GM19238 (cell line): ENCODE measurements at regions not wholly inside any gene's neighbourhood (a gene's known extent, or its start where the extent isn't known, plus 50 kb on each side); places are given as distances from the start of the nearest gene placed in this dataset.
A peak's percentile ranks its signal among the peaks of the same experiment; 100 is the strongest.

ENCODE experiments used
- DNase-seq: peaks from one replicate; pipeline ENCODE4 v3.0.0; 2011; ENCODE audit warnings: low spot score; ENCODE audit not compliant: insufficient read length

DNA sequence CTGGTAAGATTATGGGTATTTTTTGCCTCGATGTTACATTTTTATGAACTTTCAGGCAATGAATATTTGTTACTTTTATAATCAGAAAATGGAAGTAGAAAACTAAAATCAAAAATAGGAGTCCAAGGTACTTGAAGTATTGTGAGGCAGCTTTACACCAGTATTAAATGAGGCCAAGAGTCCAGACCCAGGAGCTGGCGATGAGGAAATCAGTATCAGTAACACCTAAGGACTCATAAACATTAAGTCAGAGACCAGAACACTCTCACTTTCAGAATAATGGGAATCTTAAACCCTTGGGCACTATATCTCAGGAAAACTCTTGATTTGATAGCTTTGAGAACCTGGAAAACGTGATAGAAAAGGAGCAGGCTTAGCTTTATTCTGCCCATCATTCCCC, 208.8 kb downstream of the GXYLT1 start:
- DNase-seq = no peak

DNA sequence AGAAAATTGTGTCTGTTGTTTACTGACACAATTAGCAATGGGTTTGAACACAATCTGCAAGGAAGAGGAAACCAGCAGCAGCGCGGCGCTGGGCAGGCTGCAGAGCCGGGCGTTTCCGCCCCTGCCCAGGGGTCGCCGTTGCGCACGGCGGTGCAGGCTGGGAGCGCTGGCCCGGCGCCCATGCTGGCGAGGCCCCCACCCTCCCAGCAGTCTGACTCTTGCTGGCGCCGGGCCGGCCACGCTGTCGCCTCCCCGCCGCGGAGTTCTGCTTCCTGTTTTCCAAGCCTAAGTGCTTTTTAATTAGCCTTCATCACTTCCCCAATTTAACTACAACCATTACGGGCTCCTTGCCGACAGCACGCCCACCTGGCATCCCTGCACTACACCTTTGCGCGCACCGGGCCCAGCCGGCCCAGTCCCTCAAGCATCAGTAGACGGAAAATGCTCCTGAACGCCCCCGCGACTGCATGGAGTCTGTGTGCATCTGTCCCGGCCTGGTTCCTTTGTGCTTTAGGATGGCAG, 212.1 kb downstream of the GXYLT1 start:
- peak; percentile 7 for DNase-seq

DNA sequence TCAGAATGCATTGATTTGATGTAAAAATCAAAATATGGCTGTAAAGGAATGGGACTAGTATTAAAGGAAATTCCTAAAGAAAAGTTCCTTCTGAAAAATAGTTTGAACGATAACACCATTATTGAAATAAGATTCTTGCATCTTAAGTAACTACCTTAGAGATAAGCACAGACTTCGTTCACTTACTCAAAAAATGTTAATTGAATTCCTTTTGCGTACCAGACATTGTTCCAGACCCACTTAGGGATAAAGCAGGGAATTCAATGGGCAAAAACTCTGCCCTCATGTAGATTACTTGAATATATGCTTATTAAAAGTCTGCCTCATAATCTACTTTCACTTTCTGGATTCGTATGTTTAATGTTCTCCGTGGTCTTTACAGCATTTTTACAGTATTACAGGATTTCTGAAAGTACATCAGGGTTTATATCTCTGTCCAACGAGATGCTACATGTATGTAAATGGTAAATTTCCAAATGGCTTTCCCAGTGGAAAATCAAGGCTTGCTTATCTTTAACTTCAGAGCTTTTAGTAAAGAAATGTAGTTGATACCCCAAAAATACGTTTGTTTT, 213.7 kb downstream of the GXYLT1 start:
- no peak for DNase-seq

DNA sequence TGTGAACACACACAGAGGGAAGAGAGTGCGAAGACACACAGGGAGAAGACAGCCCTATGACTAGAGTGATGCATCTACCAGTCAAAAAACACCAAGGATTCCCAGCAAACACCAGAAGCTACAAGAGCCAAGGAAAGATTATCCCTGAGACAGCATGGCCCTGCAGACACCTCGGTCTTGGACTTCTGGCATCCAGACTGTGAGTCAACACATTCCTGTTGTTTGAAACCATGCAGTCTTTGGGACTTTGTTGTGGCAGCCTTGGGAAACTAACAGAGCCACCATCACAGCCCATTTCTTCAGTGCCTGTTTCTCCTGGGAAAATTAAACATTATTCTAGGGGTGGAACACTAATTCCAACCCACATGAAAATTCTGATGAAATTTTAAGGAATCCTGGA, 220.6 kb downstream of the GXYLT1 start:
- no peak for DNase-seq

DNA sequence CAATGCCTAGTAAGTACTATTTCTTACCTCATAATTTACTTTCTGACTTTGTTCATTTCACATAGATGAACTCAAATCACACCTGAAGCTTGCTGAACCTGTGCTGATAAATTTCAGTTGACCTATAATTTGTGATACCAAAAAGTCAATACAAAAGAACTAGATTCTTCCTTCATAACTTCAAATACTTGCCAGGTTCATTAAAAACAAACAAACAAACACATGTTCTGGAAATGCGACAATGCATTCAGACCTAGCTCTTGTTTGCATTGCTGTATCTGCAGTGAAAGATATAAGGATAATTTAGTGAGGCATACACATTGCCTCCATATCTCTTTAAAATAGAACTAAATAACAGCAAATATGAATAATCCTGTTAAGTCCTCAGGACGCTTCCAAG, 221.3 kb downstream of the GXYLT1 start:
- DNase-seq = no peak

DNA sequence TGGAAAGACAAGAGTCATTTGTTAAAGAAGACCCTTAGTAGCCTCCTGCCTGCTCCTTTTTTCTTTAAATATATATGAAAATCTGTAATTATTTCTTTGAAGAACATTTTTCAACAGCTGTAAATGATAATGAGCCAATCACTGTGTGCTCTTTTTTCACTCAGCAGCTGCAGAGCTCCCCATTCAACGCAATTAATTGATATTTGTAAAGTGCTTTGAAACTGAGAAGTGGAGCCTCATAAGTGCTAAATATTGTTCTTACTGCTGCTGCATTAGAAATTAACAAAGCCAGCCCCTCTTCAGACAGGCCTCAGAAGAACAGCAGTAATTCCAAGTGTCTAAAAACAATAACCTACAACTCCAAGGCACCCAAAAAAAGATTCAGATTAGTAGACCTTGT, 224.3 kb downstream of the GXYLT1 start:
- no peak for DNase-seq

DNA sequence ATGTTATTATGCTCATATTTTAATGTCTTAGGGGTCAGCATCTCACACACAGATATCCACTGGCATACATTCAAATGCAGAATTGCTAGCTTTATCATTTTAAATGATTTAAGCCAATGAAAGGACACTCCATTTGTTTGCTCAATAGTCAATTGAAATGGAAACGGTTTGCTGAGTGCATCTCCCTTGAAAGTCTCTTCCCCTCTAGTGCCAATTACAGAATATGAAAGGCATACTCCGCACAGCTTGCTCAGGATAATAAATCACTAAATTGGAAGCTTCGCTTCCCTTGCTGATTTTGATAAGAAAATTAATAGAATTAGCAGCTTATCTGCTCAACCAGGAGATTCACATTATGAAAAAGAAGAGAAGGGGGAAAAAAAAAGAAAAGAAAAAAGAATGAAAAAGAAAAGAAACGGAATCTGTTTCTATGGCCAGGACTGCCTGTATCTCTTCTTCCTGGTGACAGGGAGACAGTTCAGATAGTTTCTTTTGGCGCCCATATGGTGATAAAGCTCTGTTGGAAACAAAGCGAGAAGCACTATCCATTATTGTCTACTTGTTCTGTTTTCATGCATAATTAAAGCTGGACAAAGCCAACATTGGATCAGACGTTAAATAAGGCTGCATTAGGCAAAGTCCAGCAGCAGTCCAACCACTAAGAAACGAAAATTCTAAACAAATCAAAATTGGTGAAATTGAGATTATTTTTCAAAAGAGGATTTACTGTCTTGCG, 225.0 kb downstream of the GXYLT1 start:
- DNase-seq = no peak

DNA sequence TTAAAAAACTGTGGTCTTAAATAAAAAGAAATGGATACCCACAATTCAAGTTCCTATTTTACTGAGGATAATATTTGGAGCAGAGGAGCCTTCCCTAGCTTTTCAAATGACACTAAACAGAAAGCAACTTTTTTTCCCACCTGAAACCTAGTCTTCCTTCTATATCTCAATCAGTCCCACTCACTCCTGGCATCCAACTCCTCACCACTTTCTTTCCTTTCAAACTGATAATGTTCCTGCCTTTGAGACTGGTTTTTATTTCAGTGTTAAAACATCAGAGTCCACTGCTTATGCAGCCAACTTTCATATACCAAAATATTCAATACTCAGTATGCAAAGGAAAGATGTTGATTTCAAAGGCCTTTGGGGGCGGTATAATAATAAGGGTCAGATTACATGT, 225.6 kb downstream of the GXYLT1 start:
- no peak for DNase-seq

DNA sequence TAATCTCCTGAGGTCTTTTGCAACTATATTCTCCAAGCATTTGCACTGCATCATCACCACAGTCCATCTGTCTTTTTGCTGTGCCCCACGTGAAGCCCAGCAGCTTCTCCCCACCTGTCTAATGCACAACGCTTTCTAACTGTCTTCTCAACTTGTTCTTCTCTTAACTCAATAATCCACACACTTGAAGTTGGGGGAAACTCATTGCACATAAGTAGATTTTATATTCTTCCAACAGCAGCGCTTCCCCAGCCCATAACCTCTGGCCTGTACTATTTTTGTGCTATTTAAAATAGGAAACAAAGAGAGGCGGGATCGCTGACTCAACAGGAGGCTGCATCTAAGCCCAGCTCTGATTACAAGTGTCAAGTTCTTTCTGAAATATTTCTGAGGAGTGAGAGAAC, 226.7 kb downstream of the GXYLT1 start:
- no peak for DNase-seq

DNA sequence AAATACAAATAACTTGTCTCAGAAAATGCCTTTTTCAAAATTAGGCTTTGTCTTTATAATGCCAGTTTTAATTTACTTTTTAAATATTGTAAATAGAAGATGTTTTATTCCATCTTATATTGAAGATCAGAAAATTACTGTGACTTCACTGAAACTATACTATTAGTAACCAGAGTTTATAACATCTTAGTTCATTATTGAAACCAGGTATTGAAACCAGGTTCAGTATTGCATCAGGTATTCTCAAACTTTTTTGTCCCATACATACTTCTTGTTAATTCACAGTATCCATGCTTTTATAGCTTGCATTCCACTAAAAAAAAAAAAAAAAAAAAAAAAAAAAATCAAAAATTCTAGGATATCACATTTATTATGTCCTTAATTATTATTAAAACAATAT, 227.5 kb downstream of the GXYLT1 start:
- DNase-seq = no peak

DNA sequence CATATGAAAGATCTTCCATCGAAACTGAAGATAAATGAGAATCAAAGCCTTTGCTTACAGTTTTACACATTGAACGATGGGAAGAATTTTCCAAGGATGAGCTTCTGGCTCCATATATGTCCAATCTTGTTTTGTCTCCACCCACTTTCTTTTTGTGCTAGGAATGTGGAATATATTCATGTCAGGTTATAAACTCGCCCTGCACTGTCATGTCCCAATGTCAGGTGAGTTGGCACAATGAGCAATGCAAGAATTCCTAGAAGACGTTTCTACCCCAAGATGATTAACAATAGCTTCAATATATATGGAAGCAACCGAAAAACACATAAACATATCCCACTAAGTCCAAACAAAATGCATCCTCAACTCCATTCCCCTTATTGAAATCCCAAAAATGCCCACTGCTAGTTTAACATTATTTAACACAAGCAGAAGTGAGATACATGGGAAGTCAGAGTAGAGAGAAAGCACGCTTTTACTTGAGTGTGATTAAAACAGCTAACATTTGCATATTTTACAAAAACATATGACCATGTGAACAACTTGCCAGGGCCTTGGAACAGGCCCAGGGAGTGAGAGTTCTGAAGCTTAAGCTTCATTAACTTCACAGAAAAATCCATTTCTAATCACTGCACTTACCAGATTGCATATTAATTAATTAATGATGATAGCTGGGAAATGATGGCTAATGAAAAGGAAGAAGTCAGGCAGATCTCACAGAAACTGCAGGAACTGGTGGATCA, 233.9 kb downstream of the GXYLT1 start:
- no peak for DNase-seq

DNA sequence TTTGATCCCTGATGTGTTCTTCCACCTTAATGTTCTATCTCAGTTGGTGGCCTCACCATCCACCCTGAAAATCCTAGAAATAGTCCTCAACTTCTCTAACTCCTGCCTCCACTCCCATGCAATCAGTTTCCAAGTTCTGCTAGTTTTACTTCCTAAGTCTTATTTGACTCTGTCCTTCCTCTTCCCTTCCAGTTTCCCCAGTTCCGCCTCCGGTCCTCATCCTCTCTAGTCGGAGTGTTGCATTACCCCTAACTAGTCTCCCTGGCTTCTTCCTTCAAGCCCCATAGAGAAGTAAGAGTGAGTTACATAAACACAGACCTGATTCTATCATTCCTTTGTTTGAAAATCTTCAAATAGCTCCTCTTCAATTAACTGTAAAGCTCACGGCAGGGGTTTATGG, 236.5 kb downstream of the GXYLT1 start:
- no peak for DNase-seq

DNA sequence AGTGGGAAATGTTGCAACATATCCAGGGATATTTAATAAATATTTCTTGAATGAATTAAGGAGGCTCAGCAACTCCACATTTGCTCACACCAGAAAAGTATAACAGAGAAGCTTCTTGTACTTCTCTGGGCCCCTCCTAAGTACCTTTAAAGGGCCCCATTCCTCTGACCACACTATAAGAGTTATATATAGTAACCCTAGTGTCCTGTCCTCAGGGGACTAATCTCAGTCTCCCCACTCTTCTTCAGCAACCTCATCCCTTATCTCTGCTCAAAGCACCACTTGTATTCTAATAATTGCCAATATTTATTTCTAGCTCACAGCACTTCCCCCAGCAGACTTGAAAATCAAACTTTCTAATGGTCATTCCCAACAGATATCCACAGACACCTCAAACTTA, 237.1 kb downstream of the GXYLT1 start:
- no peak for DNase-seq

DNA sequence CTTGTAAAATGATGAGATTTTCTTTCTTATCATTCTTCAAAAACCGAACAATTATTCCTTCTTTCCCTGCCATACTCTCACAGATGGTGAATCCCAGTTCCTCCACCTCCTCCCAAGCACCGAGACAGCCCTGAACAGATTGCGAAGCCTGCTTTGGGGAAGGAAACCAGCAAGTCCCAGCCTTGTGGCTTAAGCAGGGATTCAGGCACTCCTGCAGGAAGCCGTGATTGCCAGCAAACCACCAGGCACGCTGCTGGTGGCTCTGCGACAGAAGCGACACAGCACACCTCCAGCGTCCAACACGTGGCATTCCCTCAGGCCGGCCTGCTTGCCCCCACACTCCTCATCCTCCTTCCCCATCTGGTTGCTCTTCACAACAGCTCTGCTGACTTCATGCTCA, 237.7 kb downstream of the GXYLT1 start:
- DNase-seq = no peak

DNA sequence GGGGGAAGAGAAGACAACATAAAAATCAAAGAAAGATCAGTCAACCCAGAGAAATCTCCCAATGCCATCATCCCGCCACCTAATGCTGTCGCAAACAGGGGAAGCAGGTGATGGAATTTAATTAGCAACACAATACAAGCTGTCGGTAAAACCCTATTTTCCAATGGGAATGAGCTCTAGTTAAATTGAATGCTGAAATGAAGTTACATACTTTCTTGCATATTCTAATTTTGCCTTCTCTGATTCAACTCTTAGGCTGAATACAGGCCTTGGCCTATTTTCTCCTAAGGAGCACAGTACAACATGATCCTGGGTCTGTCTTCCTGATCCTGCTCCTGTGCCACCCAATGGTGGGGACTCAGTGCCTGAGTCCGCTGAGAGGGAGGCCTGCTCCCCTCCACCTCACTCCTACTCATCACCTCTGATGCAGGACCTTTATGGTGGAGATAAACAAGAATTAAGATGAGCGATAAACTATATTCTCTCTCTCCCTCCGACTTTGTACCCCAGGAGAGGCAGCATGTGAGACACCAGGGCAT, 238.8 kb downstream of the GXYLT1 start:
- no peak for DNase-seq

DNA sequence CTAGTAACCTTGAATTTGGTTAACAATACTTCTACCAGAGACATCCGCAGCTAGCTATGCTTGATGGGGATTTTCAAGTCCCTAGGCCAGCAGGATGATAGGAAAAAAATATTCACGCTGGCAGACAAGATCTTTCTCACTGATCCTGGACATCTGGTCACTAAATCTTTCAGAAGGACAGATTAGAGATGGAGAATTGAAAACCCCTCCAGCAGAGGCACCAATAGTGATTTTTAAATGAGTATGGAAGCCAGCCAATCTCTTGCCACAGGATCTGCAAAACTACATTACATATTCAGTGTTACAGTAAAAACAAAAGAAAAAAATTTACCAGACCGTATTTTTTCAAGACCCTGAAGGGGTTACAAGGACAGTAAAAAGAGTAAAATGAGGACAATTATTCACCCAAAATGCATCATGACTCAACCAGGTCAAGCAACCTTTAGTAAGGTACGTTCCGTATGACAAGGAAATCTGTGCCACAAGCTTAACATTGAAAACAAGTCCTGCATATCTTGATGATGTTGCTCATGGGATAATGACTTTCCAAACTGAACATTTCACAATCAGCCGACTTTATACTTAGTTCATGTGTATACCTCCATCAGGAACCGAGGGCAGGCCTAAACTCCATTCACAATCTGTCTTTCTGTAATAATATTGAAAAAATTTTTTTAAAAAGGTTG, 239.5 kb downstream of the GXYLT1 start:
- no peak for DNase-seq

DNA sequence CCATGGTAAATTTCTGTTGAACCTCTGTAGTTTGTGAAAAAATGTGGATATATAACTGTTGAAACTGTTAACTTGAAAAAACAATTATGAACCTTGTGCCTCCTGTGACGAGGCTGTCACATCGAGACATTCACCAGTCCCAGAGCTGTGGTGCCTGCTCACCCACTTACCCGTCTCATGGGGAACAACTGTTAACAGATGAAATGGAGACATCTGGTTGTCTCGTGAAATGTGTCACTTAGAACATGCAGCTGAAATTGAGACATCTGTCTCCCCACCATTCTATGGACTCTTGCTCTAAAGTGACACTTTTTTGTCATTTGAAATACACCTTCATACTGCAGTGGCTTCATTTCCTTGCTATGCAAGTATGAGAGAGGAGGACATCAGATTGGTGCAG, 240.6 kb downstream of the GXYLT1 start:
- DNase-seq = no peak

DNA sequence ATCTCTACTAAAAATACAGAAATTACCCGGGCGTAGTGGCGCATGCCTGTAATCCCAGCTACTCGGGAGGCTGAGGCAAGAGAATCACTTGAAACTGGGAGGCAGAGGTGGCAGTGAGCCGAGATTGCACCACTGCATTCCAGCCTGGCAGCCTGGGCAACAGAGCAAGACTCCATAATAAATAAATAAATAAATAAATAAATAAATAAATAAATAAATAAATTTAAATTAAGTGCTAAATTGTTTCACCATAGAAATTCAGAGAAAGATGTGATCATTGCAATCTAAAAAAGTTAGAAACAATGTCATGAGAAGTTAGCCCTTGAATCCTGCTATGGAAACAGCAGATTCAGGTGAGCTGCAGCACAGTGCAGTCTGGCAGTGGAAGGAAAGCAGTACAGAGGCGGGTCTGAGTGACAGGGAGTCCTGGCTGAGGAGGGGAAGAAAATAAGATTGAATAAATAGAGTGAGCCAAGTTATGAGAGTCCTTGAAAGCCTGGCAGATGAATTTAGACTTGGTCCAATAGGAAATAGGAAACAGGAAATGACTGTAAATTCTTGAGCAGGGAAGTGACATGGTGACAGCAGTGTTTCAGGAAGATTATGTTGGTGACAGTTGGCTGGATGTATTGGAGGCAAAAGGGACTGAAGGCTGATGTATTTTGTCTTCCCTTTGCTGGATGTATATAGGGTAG, 241.5 kb downstream of the GXYLT1 start:
- no peak for DNase-seq

DNA sequence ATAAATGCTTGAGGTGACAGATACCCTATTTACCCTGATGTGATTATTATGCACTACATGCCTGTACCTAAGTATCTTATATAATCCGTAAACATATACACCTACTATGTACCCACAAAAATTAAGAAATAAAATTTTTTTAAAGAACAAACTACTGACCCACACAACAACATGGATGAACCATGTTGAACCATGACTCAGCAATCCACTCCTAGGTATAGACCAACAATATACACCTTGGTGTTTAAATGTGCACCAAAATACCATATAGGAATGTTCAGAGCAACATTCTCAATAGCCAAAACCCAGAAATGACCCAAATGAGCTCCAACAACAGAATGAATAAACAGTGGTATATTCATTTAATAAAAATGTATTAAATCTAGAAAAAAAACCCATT, 245.1 kb downstream of the GXYLT1 start:
- no peak for DNase-seq

DNA sequence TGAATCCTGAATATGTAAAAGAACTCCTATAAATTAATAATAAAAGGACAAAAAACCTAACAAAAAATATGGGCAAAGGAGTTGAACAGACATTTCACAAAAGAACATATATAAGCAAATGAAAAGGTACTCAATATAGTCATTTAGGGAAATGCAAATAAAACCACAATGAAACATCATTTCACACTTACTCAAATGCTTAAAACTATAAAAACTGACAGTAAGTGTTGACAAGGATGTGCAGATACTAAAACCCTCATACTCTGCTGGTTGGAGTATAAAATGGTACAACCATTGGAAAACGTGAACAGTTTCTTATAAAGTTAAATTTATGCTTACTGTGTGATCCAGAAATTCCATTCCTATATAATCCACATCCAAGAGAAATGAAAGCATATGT, 247.1 kb downstream of the GXYLT1 start:
- DNase-seq = no peak

DNA sequence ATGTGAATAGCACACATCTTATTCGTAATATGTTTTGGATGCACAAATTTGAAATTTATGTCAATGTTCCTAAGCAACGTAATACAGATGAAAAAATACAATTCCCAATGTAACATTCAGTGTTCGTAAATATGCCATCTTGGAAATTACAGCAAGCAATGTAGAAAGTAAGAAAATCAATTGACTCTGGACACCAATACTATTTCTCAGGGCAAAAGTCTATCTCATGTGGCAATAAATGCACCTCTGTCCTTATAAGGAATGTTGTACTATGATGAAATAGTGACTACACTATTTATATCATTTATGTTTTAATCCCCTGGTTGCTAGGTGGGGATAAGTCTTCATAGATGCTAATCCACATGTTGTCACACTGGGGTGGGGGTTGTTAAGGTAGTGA, 251.2 kb downstream of the GXYLT1 start:
- no peak for DNase-seq
